Lung (tissue), 11 donors: ENCODE measurements at regions not wholly inside any gene's neighbourhood (a gene's known extent, or its start where the extent isn't known, plus 50 kb on each side); places are given as distances from the start of the nearest gene placed in this dataset.

Experiments used
- ATAC-seq: fragments of 200-7000 bp; cut with Tn5 transposase; one replicate; pipeline ENCODE4 v1.9.1; 2020; ENCODE audit warnings: moderate number of reproducible peaks; ENCODE audit not compliant: insufficient read depth, low FRiP score
- DNase-seq, 3 donors: peaks; one replicate each; pipeline ENCODE4 v3.0.0-alpha.2; 2013 to 2017
- H3K27ac ChIP-seq, 2 donors: one replicate each; pipeline ENCODE4 v1.5.1; 2013; ENCODE audit warnings: mild to moderate bottlenecking in 2 of 2, moderate library complexity in 2 of 2, control low read depth in 1 of 2, inconsistent platforms in 1 of 2, low read depth in 1 of 2, low read length in 1 of 2
- H3K27me3 ChIP-seq, 3 donors: one replicate each; pipeline ENCODE4 v1.5.1; 2013; ENCODE audit warnings: low read length in 2 of 3; ENCODE audit not compliant: control insufficient read depth in 3 of 3, insufficient read depth in 3 of 3
- H3K36me3 ChIP-seq, 4 donors: one replicate each; pipeline ENCODE4 v1.5.1; 2013; ENCODE audit warnings: low read length in 4 of 4, mild to moderate bottlenecking in 1 of 4, moderate library complexity in 1 of 4; ENCODE audit not compliant: control insufficient read depth in 4 of 4, insufficient read depth in 4 of 4
- H3K4me1 ChIP-seq, 5 donors: one replicate each; pipeline ENCODE4 v1.5.1; 2013; ENCODE audit warnings: low read length in 5 of 5, mild to moderate bottlenecking in 2 of 5, moderate library complexity in 1 of 5; ENCODE audit not compliant: control insufficient read depth in 5 of 5, insufficient read depth in 5 of 5
- H3K4me3 ChIP-seq: one replicate; pipeline ENCODE4 v1.5.1; 2013; ENCODE audit warnings: mild to moderate bottlenecking, control low read depth, moderate library complexity
- H3K9ac ChIP-seq, 2 donors: one replicate each; pipeline ENCODE4 v1.5.1; 2013; ENCODE audit warnings: low read length in 2 of 2, control low read depth in 1 of 2; ENCODE audit not compliant: insufficient read depth in 1 of 2
- H3K9me3 ChIP-seq, 4 donors: one replicate each; pipeline ENCODE4 v1.5.1; 2013; ENCODE audit warnings: low read length in 3 of 4, mild to moderate bottlenecking in 1 of 4, moderate library complexity in 1 of 4; ENCODE audit not compliant: control insufficient read depth in 4 of 4, insufficient read depth in 3 of 4
- CTCF ChIP-seq: IDR thresholded peaks from 2 replicates; pipeline ENCODE4 v1.5.1; 2012; ENCODE audit warnings: mild to moderate bottlenecking; ENCODE audit errors: control extremely low read depth, extremely low read depth
- WGBS, 2 donors: extraction: QIAGEN DNeasy Blood & Tissue Kit; methylation state at CpG; one replicate each; pipeline ENCODE4 v1.1.7; 2013; 5-methylcytosine and 5-hydroxymethylcytosine counted together
- donor health status: control.
- donor health status: control.
- donor health status: Bipolar disorder and iron deficiency.
- donor health status: healthy.
- donor health status: DM: yes; HTN: yes; CAD: no.

GRCh38 chr5:2857837-2858236 lies 106.4 kb upstream of the IRX2 start:
- 44 to 49% methylated on average over 2 of the region's 2 CpGs for WGBS, 2 donors
- Histone ChIP-seq H3K27ac (no peak overlapping the region), H3K4me3 (no peak overlapping the region), H3K9me3 (peaks cover 0 to 7% (median 0%) of the 10 kb centered on the region in 4 donors), H3K4me1 (peaks cover 0 to 1% (median 0%) of the 10 kb centered on the region in 5 donors), H3K27me3 (no peaks in the 10 kb centered on the region), H3K36me3 (no peaks in the 10 kb centered on the region), H3K9ac (no peak overlapping the region)
- DNase-seq (no peak), ATAC-seq (no peak)
- no peak for TF ChIP-seq CTCF

- DNase-seq: no peak
- TF ChIP-seq CTCF: no peak
- no peak for ATAC-seq
- no peaks in the 10 kb centered on the region for H3K27me3 ChIP-seq
- H3K9me3 ChIP-seq: peaks cover 0 to 6% (median 0%) of the 10 kb centered on the region in 4 donors
- 86 to 89% methylated on average over 13 of the region's 13 CpGs for WGBS, 2 donors
- H3K36me3 ChIP-seq: no peaks in the 10 kb centered on the region
- H3K27ac ChIP-seq: no peak overlapping the region
- H3K4me1 ChIP-seq: no peaks in the 10 kb centered on the region
- H3K4me3 ChIP-seq: no peak overlapping the region
- H3K9ac ChIP-seq: no peak overlapping the region
Observed at GRCh38 chr5:2856206-2856605, 104.7 kb upstream of the IRX2 start.

DNA sequence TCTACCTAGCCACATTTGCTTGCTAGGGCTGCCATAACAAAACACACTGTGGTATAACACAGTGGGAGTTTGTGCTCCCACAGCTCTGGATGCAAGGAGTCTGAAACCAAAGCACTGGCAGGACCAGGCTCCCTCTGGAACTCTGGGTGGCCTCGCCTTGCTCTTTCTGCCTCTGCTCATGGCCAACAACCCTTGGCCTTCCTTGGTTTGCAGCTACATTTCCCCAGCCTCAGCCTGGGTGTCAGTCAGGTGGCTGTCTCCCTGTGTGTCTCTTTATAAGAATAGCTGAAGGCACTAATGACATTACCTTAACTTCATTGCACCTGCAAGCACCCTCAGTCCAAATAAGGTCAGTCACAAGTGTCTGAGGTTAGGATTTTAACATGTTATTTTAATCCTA lies 101.0 kb upstream of the IRX2 start:
- DNase-seq: no peak

More for the DNA sequence above, 101.0 kb upstream of the IRX2 start:
- peaks cover 0 to 4% (median 0%) of the 10 kb centered on the region in 4 donors for H3K9me3 ChIP-seq
- WGBS, 2 donors: 80 to 87% methylated on average over 1 of the region's 1 CpG
- no peak overlapping the region for H3K9ac ChIP-seq
- no peak overlapping the region for H3K27ac ChIP-seq
- no peak for ATAC-seq
- no peak for TF ChIP-seq CTCF
- no peaks in the 10 kb centered on the region for H3K4me1 ChIP-seq
- H3K36me3 ChIP-seq: no peaks in the 10 kb centered on the region
- no peak overlapping the region for H3K4me3 ChIP-seq
- peaks cover 0 to 6% (median 3%) of the 10 kb centered on the region in 3 donors for H3K27me3 ChIP-seq
